H1 (cell line): ENCODE measurements at regions not wholly inside any gene's neighbourhood (a gene's known extent, or its start where the extent isn't known, plus 50 kb on each side); places are given as distances from the start of the nearest gene placed in this dataset.
A peak's percentile ranks its signal among the peaks of the same experiment; 100 is the strongest.

Source experiments
- CTCF ChIA-PET: fragments of 300-600 bp; sonication (Branson Sonifier 250); formaldehyde crosslinking; loops from one replicate; lab custom pipeline; 2021; ENCODE audit not compliant: partially characterized antibody; lab: Charles Lee
- POLR2A ChIA-PET: fragments of 300-600 bp; sonication (Branson Sonifier 250); formaldehyde crosslinking; loops from one replicate; lab custom pipeline; 2021; ENCODE audit warnings: inconsistent platforms; ENCODE audit not compliant: partially characterized antibody; lab: Charles Lee
- DNase-seq, 2 experiments: peaks; one replicate each; pipeline versions ENCODE4 v3.0.0 to v3.0.0-alpha.2; 2010 to 2022; ENCODE audit warnings: low spot score in 2 of 2, low read depth in 1 of 2, mixed read lengths in 1 of 2
- FAIRE-seq: peaks from 2 replicates; lab custom pipeline; 2011; peaks lifted over from hg19 to GRCh38; lab: Jason Lieb, UNC
- H2AFZ ChIP-seq: 2 replicates; pipeline ENCODE4 v1.8.1; 2012; ENCODE audit warnings: low read length, inconsistent platforms
- H2AK5ac ChIP-seq: 2 replicates; pipeline ENCODE4 v1.6.1; 2013; ENCODE audit warnings: low read depth, low read length
- H2BK120ac ChIP-seq: replicated peaks from 2 replicates; pipeline ENCODE3; 2013; ENCODE audit warnings: low read depth, low read length, inconsistent platforms
- H2BK12ac ChIP-seq: 2 replicates; pipeline ENCODE4 v1.6.1; 2013; ENCODE audit warnings: low read depth, low read length
- H2BK15ac ChIP-seq: 2 replicates; pipeline ENCODE4 v1.6.1; 2013; ENCODE audit warnings: low read length
- H2BK20ac ChIP-seq: 2 replicates; pipeline ENCODE4 v1.6.1; 2013; ENCODE audit warnings: low read length
- H2BK5ac ChIP-seq: 2 replicates; pipeline ENCODE4 v1.6.1; 2013; ENCODE audit warnings: low read depth, low read length
- H3K14ac ChIP-seq: 2 replicates; pipeline ENCODE4 v1.6.1; 2013; ENCODE audit warnings: inconsistent platforms; ENCODE audit not compliant: insufficient read length
- H3K18ac ChIP-seq: 2 replicates; pipeline ENCODE4 v1.6.1; 2013; ENCODE audit warnings: low read length; ENCODE audit errors: extremely low read depth
- H3K23ac ChIP-seq: 2 replicates; pipeline ENCODE4 v1.6.1; 2013; ENCODE audit warnings: inconsistent platforms; ENCODE audit not compliant: insufficient read length
- H3K23me2 ChIP-seq: 2 replicates; pipeline ENCODE4 v1.6.1; 2013; ENCODE audit warnings: low read depth, low read length
- H3K27ac ChIP-seq: 2 replicates; pipeline ENCODE4 v1.6.1; 2011; ENCODE audit warnings: low read depth, low read length, inconsistent platforms
- H3K27me3 ChIP-seq, 4 experiments: replicated peaks in 1 of 4; 1 replicate in 1 of 4; 2 replicates in 3 of 4; pipeline versions ENCODE4 v1.6.1 to v1.8.1; 2011 to 2013; ENCODE audit warnings: low read length in 3 of 4, mild to moderate bottlenecking in 3 of 4, inconsistent platforms in 2 of 4, mixed read lengths in 2 of 4, moderate library complexity in 1 of 4; ENCODE audit not compliant: control insufficient read depth in 3 of 4, insufficient read depth in 3 of 4; ENCODE audit errors: extremely low read depth in 1 of 4
- H3K36me3 ChIP-seq, 4 experiments: 2 replicates each; pipeline versions ENCODE4 v1.6.1 to v1.8.1; 2011 to 2013; ENCODE audit warnings: mild to moderate bottlenecking in 4 of 4, low read length in 3 of 4, moderate library complexity in 2 of 4, control low read depth in 1 of 4, inconsistent platforms in 1 of 4; ENCODE audit not compliant: insufficient read depth in 4 of 4, control insufficient read depth in 2 of 4
- H3K4ac ChIP-seq: replicated peaks from 2 replicates; pipeline ENCODE3; 2013; ENCODE audit warnings: low read length, low read depth, mixed read lengths, inconsistent platforms; ENCODE audit not compliant: insufficient read length
- H3K4me1 ChIP-seq, 4 experiments: replicated peaks in 1 of 4; 1 replicate in 1 of 4; 2 replicates in 3 of 4; pipeline versions ENCODE4 v1.6.1 to v1.8.1; 2011 to 2013; ENCODE audit warnings: low read length in 3 of 4, inconsistent platforms in 2 of 4, mixed read lengths in 1 of 4; ENCODE audit not compliant: insufficient read depth in 4 of 4, control insufficient read depth in 3 of 4
- H3K4me2 ChIP-seq, 2 experiments: 2 replicates each; pipeline versions ENCODE4 v1.6.1 to v1.8.1; 2011 to 2013; ENCODE audit warnings: low read depth in 2 of 2, low read length in 2 of 2, control low read depth in 1 of 2, inconsistent platforms in 1 of 2, mild to moderate bottlenecking in 1 of 2; ENCODE audit not compliant: insufficient read depth in 1 of 2
- H3K4me3 ChIP-seq, 4 experiments: fragments of 200-600, 300-600 bp in 1 of 4; sonication (generic), shearing (Covaris generic), sonication (Bioruptor Twin) in 1 of 4; 2 replicates each; pipeline versions ENCODE4 v1.5.1 to v1.8.1; 2011 to 2016; ENCODE audit warnings: low read length in 4 of 4, low read depth in 3 of 4, control low read depth in 2 of 4, inconsistent platforms in 2 of 4, mild to moderate bottlenecking in 2 of 4, mixed read lengths in 1 of 4, moderate library complexity in 1 of 4; ENCODE audit not compliant: insufficient read depth in 2 of 4; ENCODE audit errors: extremely low read depth in 1 of 4
- H3K56ac ChIP-seq: replicated peaks from 2 replicates; pipeline ENCODE3; 2013; ENCODE audit warnings: low read depth, mild to moderate bottlenecking, mixed read lengths, low read length, inconsistent platforms; ENCODE audit not compliant: insufficient read length
- H3K79me1 ChIP-seq: 2 replicates; pipeline ENCODE4 v1.6.1; 2013; ENCODE audit warnings: low read depth, low read length, control low read depth
- H3K79me2 ChIP-seq, 2 experiments: 2 replicates each; pipeline versions ENCODE4 v1.6.1 to v1.8.1; 2012 to 2013; ENCODE audit warnings: low read length in 2 of 2, mild to moderate bottlenecking in 2 of 2, inconsistent platforms in 1 of 2; ENCODE audit not compliant: insufficient read depth in 2 of 2, control insufficient read depth in 1 of 2
- H3K9ac ChIP-seq, 4 experiments: replicated peaks in 1 of 4; 1 replicate in 1 of 4; 2 replicates in 3 of 4; pipeline versions ENCODE4 v1.6.1 to v1.8.1; 2011 to 2013; ENCODE audit warnings: low read depth in 3 of 4, low read length in 3 of 4, control low read depth in 2 of 4, mild to moderate bottlenecking in 2 of 4, moderate library complexity in 2 of 4, inconsistent platforms in 1 of 4; ENCODE audit errors: extremely low read depth in 1 of 4
- H3K9me3 ChIP-seq, 2 experiments: 2 replicates each; pipeline versions ENCODE4 v1.6.1 to v1.8.1; 2012 to 2013; ENCODE audit warnings: mild to moderate bottlenecking in 2 of 2, moderate library complexity in 2 of 2, control low read depth in 1 of 2, inconsistent platforms in 1 of 2, low read depth in 1 of 2, low read length in 1 of 2, mixed read lengths in 1 of 2; ENCODE audit not compliant: insufficient read depth in 2 of 2
- H4K20me1 ChIP-seq, 2 experiments: replicated peaks in 1 of 2; 2 replicates each; pipeline versions ENCODE3 to v1.8.1; 2011 to 2013; ENCODE audit warnings: inconsistent platforms in 2 of 2, low read length in 2 of 2, mild to moderate bottlenecking in 1 of 2; ENCODE audit not compliant: insufficient read depth in 2 of 2, control insufficient read depth in 1 of 2
- H4K5ac ChIP-seq: 2 replicates; pipeline ENCODE4 v1.6.1; 2013; ENCODE audit warnings: low read length, low read depth, mixed read lengths, inconsistent platforms; ENCODE audit not compliant: insufficient read length
- H4K8ac ChIP-seq: 2 replicates; pipeline ENCODE4 v1.8.0; 2013; ENCODE audit warnings: mild to moderate bottlenecking, moderate library complexity, low read length, inconsistent platforms; ENCODE audit not compliant: insufficient read depth; ENCODE audit errors: extremely low read depth
- H4K91ac ChIP-seq: replicated peaks from 2 replicates; pipeline ENCODE3; 2013; ENCODE audit warnings: low read length, mixed read lengths, inconsistent platforms; ENCODE audit not compliant: insufficient read length
- BRCA1 ChIP-seq: IDR thresholded peaks from 2 replicates; pipeline ENCODE4 v1.6.1; 2012; ENCODE audit warnings: low read depth, low read length, improper control_type of control experiment
- KDM5A ChIP-seq: fragments of 200-600 bp; IDR thresholded peaks from 2 replicates; pipeline ENCODE4 v1.7.1; 2012; ENCODE audit warnings: mild to moderate bottlenecking, low read length, inconsistent platforms, mixed read lengths
- RFX5 ChIP-seq: IDR thresholded peaks from 2 replicates; pipeline ENCODE4 v1.6.1; 2011; ENCODE audit warnings: low read depth, low read length, improper control_type of control experiment, borderline replicate concordance
- RXRA ChIP-seq: IDR thresholded peaks from 2 replicates; pipeline ENCODE4 v1.6.1; 2011; ENCODE audit warnings: low read depth, mild to moderate bottlenecking, low read length, moderate library complexity; ENCODE audit not compliant: insufficient read depth
- WGBS, 2 experiments: shearing (Covaris generic) in 1 of 2; methylation state at CpG; one replicate each; pipeline versions ENCODE4 v1.1.6 to v1.1.7; 2013 to 2015; ENCODE audit warnings: low lambda C conversion rate in 2 of 2, mixed read lengths in 2 of 2, inconsistent platforms in 1 of 2, low coverage in 1 of 2, missing lambda C conversion rate in 1 of 2; ENCODE audit not compliant: insufficient replicate concordance in 2 of 2, insufficient coverage in 1 of 2, insufficient read length in 1 of 2; ENCODE audit errors: extremely low coverage in 1 of 2, missing lambda C conversion rate in 1 of 2; 5-methylcytosine and 5-hydroxymethylcytosine counted together

DNA sequence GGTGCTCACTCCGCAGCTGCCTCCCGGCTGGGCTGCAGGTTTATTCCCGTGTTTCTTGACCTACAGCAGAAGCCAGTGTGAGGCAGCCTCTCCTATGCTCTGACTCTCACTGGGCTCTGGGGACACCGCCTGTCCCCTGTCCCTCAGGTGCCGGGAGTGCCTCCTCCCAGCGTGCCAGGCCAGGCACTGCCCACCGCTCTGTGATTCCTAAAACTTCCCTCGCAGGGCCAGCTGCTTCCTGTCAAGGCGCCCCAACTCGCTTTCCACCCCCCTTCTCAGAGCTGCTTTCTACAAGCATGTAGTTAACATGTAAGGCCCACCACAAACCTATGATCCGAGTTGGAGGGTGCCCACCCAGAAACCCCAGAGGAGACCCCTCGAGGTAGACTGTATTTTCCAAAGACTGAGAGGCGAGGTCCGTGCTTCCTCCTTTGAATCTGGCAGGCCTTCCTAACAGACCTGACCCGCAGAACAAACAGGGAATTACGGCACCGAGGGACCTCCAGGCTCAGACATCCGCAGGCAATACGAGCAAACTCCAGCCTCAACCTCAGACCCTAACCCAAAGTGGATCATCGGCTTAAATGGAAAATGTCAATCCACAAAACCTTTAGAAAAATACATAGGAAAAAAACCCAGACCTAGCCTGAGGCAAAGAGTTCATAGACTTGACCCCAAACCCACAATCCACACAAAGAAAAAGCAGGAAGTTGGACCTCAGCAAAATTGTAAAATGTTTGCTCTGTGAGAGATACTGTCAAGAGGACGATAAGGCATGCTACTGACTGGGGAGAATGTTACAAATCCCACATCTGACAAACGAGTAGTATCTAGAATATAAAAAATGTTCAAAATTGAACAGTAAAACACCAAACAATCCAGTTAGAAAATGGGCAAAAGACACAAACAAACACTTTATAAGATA, 121.3 kb upstream of the IQSEC1 start:
- no peak overlapping the region for H2BK20ac ChIP-seq
- H4K8ac ChIP-seq: no peak overlapping the region
- H4K20me1 ChIP-seq: no peaks in the 10 kb centered on the region
- CTCF ChIA-PET: interaction anchor here (0.6 to 4.9 kb wide), 29 partner anchors 9 to 442 kb away, joined by 3 to 32 read pairs (median 4); no protein-coding TSS in a partner anchor
- no peak overlapping the region for H3K56ac ChIP-seq
- H2BK5ac ChIP-seq: 0 out of 2 replicates have a peak overlapping the region, but pooled peaks have one; percentile 16
- H3K4me1 ChIP-seq: peaks cover 0 to 9% (median 2%) of the 10 kb centered on the region in 4 experiments; a peak in 4 of 7 replicates
- H4K91ac ChIP-seq: no peak overlapping the region
- no peaks in the 10 kb centered on the region for H3K27me3 ChIP-seq
- no peak overlapping the region for H2BK120ac ChIP-seq
- H2AFZ ChIP-seq: no peak overlapping the region
- no peak overlapping the region for H3K23ac ChIP-seq
- H3K79me2 ChIP-seq: no peaks in the 10 kb centered on the region
- H4K5ac ChIP-seq: no peak overlapping the region
- no peak overlapping the region for H3K4me3 ChIP-seq
- no peak overlapping the region; the same call in 1 of the 2 replicates for H2AK5ac ChIP-seq
- H3K9ac ChIP-seq: no peak overlapping the region; a peak in 1 of 7 replicates
- H3K4ac ChIP-seq: no peak overlapping the region
- no peak overlapping the region for H2BK12ac ChIP-seq
- no peak overlapping the region for H3K4me2 ChIP-seq
- 90% methylated on average over 20 of the region's 22 CpGs; no CpG with 5 or more reads in 1 of the 2 experiments for WGBS, 2 experiments
- no peak overlapping the region for H2BK15ac ChIP-seq
- DNase-seq: no peak
- no peak overlapping the region for H3K27ac ChIP-seq
- no peaks in the 10 kb centered on the region for H3K79me1 ChIP-seq
- H3K36me3 ChIP-seq: no peaks in the 10 kb centered on the region
- TF ChIP-seq KDM5A (no peak), RFX5 (no peak), RXRA (no peak), BRCA1 (no peak)
- TF ChIP-seq, all 59 proteins: peak for 0
- Histone ChIP-seq H3K23me2 (no peaks in the 10 kb centered on the region; the same call in 1 of the 2 replicates), H3K14ac (no peak overlapping the region), H3K18ac (no peak overlapping the region), H3K9me3 (no peaks in the 10 kb centered on the region)
- POLR2A ChIA-PET: no interaction called here
- no peak for FAIRE-seq
